ENCODE measurements at regions not wholly inside any gene's neighbourhood (a gene's known extent, or its start where the extent isn't known, plus 50 kb on each side); places are given as distances from the start of the nearest gene placed in this dataset.
"Not testable (repeated sequence)": the region's sequence is repeated elsewhere in the genome, so short reads cannot be mapped to it uniquely, and the experiment has no call there.

DNA sequence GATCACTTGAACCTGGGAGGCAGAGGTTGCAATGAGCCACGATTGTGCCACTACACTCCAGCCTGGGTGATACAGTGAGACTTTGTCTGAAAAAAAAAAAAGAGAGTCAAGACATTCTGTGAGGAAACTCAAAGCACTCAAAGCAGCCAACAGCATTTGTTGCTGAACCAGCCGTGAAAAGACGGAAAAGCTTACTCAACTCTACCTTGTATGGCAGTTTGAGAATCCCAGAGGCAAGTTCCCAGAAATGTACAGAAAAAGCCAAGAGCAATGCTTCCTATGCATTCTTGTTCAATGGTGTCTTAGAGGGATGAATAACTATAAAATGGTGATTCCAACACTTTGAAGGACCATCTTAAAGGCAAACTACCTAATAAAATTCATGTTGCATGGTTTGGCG is 170.2 kb downstream of the HSD17B3 start:
- no peak for DNase-seq (ENCODE audit: low read depth in 2 of 2)

DNA sequence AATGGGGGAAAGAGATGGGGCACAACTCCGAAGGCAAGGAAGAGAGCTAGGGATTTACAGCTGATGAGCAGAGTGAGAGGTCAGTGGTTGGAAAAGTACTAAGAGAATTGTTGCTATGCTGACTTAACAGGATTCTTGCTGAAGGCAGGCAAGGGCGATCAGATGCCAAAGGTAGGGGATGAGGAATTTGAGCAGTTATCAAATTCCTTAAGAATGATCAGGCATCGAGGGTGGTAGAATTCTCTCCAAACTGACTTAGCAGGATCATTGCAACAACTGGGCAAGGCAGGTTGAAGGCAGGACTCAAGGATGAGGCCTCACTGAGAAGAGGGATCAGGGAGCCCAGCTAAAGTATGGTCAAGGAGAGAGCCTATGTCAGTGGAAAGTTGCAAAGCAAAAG is 171.0 kb downstream of the HSD17B3 start:
- no peak for DNase-seq (ENCODE audit: low read depth in 2 of 2)

DNA sequence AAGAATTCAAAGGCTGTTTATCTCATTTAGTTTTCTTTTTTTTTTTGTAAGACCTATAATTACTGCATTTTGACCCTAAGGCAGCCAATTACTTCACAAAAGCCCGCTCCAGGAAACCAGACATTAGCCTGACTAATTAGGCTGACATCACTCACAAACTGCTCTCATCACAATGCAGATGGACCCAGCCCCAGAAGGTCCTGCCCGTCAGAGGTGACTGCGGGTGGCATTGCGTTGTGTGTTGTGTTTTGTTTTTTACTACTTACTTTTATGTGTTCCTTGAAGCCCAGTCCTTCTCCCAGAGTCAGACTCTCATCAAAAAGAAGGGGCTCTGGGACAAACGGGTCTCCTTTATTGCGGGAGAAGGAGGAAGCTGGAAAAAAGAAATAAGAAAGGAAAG is 172.2 kb downstream of the HSD17B3 start:
- no peak for DNase-seq (ENCODE audit: low read depth in 2 of 2)

DNA sequence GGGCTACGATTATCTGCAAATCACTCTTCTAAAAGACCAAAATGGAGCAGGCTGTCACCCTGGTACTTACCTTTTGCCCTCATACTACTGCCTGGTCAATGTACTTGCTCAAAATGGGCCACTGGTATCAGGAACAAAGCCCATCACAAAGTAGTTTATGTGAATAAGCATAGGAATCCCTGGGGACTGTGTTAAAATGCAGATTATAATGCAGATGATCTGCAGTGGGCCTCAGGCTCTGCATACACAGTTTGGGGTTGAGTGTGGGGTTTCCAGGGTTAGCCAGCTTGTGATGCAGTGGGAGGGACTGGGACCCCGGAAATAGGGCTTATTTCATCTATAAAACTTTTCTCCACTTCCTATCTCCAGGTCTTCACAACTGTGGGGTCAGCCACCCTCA is 173.1 kb downstream of the HSD17B3 start:
- no peak for DNase-seq (ENCODE audit: low read depth in 2 of 2)

DNA sequence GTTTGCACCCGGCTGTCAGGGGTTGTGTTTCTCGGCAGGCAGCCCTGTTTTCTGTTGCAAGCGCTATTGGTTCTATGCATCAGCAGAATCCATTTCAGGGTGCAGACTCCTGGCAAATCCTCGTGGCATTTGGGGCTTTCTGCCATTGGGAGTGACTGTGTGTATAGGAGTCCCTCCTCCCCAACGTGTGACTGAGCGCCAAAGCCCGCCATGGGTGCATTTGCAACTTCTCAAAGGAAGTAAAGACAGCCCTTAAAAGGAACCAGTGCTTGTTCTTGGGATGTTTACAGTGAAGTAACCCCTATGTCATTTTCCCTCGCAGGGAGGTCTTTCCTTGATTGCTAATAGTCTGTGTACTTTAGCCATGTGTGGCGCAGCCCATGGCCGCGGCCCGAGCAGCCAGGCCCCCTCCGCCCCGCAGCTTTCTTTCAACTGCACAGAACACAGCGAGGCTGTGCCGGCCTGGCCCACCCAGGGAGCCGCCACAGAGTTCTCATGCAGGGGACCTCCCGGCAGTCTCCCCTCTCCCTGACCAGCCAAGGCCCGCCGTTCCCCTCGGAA is 175.6 kb downstream of the HSD17B3 start:
- DNase-seq (ENCODE audit: low read depth in 2 of 2): no peak

DNA sequence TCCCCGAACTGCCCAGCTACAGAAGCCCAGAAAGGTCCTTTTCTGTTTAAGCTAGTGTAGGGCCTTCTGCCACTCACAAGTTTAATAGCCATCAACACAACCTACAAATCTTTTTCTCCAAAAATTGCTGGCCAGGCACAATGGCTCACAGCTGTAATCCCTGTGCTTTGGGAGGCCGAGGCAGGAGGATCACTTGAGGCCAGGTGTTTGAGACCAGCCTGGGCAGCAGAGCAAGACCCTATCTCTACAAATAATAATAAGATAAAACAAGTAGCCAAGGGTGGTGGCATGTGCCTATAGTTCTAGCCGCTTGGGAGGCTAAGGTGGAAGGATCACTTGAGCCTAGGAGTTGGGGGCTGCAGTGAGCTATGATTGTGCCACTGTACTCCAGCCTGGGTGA is 176.4 kb downstream of the HSD17B3 start:
- DNase-seq (ENCODE audit: low read depth in 2 of 2): no peak

DNA sequence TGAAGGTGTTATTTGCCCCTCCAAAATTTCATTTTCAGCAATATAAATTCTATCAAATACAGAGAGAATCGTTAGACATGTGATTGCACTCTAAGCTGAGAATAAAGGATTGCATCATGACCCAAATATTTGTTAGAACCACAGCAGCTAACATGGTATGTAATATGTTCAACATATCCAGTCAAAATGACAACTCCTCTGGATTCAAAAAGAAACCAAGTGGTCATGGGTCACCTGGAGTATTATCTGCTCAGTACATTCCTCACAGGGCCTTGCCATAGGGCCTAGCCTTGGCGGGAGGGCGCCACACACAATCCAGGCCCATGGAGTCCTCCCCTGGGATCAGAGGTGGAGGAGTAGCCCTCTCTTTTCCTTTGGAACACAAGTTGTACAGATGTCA is 179.2 kb downstream of the HSD17B3 start:
- no peak for DNase-seq (ENCODE audit: low read depth in 2 of 2)

DNA sequence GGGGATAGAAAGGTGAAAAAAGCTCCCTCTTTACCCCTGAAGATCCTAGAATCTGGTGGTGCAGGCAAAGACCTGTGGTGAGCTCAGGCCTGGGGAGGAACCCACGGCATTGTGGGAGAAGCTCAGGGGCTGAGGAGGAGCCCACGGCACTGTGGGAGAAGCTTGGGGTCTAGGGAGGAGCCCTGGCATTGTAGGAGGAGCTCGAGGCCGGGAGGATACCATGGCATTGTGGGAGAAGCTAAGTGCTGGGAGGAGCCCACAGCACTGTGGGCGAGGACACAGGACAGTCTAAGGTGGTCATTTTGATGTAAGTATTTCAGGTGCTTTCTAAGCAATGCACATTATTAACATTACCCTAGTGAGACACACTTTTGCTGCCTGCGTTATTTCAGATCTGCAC is 179.7 kb downstream of the HSD17B3 start:
- DNase-seq (ENCODE audit: low read depth in 2 of 2): no peak

DNA sequence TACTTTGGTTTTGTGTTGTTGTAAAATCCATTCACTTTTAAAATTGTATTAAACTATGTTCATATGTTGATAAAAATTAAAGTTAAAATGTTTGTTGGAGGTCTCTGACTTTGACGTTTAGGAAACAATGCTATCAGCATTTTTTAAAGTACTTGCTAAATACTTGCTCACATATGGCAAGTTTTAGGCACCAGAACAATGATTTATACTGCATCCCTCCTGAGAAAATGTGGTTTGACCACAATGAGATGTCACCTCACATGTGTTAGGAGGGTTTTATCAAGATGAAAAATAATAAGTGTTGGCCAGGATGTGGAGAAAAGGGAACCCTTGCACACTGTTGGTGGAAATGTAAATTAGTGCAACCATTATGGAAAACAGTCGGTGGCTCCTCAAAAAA is 180.8 kb downstream of the HSD17B3 start:
- no peak for DNase-seq (ENCODE audit: low read depth in 2 of 2)

DNA sequence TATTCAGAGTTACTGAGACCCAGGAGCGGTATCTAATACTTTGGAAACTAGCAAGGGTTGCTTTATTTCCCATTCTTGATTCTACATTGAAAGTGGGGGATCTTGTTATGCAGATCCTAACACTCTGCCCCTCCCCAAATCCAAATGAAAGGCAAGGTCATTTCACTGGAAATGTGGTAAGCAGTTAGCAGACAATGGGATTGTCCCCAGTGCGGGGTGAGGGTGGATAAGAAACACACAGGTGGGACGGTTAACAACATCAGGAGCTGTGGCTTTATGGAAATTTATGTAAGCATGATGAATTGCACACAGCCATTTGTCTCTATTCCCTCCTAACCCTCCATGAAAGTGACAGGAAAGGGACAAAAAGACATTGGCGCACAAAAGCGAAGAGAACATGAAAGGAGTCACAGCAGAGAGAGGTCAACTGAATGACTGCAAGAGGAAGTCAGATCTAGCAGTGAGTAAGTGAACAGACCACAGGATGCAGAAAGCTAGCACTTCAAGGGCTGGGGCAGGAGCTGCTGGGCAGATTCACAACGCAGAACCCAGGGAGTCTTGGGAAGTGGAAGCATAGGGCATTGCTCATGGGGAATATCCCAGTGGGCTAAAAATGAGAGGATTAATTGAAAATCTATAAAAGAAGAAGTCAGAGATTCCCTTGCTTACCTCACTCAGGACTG is 184.4 kb downstream of the HSD17B3 start:
- DNase-seq (ENCODE audit: low read depth in 2 of 2): no peak

DNA sequence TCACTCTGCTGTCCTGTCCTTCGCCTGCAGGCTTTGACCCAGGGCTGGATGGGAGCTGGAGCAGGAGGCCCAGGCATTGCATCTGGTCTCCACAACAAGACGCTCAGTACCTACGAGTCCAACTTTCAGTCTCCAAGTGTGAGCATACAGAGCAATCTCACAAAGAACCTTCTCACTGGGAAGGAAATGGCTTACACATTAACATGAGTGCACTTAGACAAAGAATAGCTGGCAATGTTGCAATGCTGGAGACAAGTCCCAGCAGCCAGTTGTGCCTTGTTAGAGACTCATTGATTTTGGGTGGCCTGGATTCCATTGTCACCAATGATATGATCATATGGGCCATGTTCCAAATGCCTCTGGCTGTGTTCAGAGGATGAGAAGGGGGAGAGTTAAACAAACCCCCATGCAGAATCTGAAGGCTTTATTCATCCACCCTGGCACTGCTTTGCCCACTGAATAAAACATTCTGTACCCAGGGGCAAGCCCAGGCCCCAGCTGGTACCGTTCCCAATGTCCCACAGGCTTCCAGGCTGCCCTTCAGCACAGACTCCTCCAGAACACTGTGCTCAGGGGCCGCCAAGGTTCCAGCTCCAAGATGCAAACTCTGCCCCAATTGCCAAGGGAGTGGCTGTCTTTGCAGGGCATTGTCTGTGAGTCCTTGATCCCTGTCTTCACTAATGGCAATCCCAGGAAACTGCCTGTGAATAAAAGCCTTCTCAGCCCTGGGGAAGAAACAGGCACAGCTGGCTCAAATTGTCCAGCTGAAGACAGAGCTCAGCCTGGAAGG is 185.5 kb downstream of the HSD17B3 start:
- DNase-seq (ENCODE audit: low read depth in 2 of 2): no peak

DNA sequence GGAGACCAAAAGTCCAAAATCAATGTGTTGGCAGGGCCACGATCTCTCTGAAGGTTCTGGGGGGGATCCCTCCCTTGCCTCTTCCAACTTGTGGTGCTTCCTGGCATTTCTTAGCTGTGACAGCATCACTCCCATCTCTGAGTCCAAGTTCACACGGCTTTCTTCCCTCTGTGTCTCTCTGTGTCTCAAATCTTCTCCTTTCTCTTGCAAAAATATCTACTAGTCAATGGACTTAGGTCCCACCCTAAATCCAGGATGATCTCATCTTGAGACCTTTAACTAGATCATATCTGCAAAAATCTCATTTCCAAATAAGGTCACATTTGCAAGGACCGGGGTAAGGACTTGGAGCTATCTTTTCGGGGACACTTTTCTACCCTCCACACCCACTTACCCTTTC is 186.1 kb downstream of the HSD17B3 start:
- DNase-seq (ENCODE audit: low read depth in 2 of 2): no peak

DNA sequence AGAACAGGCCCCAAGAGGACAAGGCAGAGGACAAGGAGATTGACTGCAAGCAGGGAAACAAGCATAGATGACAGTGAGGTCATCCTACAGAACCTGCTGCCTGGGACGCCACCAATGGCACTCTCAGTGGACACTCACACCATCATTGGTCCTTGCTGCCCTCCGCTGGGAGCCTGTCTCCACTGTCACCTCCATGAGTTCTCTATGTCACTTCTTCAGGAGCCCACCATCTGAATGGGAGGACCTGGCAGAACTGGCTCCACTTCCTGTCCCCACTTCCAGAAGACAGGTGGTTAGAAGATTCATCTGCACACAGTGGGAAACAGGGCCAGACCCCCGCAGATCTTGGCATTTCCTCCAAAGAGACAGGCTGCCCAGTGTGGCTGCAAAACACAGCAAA is 188.9 kb downstream of the HSD17B3 start:
- DNase-seq (ENCODE audit: low read depth in 2 of 2): no peak

DNA sequence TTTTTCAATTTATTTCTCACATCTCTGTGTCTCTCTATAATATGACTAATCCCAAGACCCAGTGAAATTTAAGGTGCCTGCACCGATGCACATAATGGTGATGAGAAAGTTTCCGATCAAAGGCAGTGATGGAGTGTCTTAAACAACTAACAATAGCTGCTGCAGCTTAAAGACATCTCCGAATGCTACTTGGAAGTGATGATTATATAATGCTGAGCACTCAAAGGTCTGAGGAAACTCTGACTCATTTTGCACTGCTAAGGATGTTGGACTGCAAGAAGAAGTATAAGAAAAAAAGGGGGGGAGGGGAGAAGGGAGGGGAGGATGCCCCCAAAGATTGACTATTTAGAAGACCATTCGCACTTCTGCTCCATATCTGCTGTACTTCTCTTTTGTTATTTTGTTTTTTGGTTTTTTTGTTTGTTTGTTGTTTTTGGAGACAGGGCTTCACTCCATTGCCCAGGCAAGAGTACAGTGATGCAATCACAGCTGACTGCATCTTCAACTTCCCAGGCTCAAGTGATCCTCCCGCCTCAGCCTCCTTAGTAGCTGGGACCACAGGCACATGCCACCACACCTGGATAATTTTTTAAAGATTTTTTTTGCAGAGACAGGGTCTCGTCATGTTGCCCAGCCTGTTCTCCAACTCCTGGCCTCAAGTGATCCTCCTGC is 192.2 kb downstream of the HSD17B3 start:
- no peak for DNase-seq (ENCODE audit: low read depth in 2 of 2)

DNA sequence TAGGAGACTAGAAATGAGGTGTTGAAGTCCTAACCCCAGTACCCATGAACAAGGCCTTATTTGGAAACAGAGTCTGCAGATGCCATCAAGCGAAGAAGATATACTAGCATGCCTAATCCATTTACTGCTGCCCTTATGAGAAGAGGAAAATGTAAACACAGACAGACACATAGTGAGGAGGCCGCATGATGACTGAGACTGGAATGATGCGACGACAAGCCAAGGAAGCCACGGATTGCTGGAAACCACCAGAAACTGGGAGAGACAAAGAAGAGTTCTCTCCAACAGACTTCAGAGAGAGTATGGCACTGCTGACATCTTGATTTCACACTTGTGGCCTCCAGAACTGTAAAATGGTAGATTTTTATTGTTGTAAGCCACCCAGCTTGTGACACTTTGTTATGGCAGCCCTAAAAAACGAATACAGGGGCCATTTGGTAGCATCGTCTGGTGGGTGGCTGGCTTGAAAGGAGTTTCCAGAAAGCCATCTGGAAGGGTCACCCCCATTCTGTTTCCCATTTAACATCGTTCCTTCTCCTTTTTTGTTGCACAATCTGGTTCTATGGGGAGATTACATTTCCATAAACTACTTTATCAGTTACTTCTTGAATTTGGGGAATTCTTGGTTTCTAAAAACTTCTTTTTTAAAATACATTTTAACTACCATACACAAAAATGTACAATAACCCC is 193.1 kb downstream of the HSD17B3 start:
- no peak for DNase-seq (ENCODE audit: low read depth in 2 of 2)

DNA sequence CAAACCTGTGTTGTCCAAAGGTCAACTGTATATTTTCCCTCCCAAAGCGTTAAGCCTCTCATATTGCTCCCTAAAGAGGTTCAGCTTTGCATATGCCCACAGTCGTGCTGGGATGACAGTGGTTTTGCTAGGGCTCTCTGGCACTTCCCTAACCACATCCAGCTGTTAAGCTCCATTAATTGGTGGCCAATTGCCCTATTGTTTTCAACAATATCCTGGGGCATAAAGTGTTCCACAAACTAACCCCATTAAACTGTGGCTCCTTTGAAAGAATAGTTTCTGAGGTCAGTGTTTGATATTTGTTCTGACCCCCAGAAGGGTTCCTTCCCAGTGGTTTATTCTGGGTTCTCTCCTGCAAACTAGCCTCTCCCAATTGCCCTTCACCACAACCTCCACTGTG is 194.5 kb downstream of the HSD17B3 start:
- DNase-seq (ENCODE audit: low read depth in 2 of 2): no peak

DNA sequence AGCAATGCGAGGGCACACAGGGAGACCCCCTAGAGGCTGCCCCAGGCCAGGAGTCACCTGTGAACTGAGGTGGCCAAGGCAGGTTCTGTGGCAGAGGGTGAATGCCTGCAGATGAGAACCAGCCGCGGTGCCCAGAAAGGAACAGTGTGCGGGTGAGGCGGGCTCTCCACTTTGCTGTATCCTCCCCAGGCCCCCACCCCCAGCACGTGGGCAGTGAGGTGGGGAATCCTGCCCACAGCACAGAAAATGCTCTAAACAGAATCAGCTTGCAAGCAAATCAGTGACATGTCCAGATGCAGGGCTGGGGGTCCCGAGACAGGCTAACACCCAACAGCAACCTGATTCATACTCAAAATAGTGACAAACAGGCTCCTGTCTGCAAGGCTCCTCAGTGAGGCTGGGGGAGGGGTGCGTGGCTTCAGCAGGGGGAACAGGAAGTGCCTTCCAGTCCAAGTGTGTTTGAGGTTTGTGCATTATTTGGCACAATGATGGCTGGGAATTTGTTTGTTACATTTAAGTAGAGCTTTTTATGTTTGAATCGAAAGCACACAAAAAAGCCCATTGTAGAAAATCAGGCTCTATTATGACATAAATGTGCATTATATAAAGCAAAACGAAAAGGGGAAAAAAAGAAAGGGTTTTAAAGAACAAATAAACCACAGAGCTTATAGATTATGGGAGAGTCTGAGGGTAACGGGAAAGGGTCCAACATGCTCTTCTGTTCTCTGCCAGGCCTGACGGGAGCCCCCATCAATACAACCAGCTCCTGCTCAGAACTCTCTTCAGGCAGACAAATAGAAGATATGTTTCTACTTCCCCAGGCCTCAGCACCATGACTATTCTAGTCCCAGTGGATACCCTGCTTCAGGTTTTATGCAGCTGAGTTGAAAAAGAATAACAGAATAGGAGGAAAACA is 201.3 kb downstream of the HSD17B3 start:
- no peak for DNase-seq (ENCODE audit: low read depth in 2 of 2)

DNA sequence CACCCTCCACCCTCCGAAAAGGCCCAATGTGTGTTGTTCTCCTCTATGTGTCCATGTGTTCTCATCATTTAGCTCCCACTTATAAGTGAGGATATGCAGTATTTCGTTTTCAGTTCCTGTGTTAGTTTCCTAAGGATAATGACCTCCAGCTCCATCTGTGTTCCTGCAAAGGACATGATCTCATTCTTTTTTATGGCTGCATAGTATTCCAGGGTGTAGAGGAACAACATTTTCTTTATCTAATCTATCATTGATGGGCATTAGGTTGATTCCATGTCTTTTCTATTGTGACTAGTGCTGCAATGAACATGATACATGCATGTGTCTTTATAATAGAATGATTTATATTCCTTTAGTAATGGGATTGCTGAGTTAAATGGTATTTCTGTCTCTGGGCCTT is 211.3 kb downstream of the HSD17B3 start:
- not testable (repeated sequence) for DNase-seq (ENCODE audit: low read depth in 2 of 2)

DNA sequence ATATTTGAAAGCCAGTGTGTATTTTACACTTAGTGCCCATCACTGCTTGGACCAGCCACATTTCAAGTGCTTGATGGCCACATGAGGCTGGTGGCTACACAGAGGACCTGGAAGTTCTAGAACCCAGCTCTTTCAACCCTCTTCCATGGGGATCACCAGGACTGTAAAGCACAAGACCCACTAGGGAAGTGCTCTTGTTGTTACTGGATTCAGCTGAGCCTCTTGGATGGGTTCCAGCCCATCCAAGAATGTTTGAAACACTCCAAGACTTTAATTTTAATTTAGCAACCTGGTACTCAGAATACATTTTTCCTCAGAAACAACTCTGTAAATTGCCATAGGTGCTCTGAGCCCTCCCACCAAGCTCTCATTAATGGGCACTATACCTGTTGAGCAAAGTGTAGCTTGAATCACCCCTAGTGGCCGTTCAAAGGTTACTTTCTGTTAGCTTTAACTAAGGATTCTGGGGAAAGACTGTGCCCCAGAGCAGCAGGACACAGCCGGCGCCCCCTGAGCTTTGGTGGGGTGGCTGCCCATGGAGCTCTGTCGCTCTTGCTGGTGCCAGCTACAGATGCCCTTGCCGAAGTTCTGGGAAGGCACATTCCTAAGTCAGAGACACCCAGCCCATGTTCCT is 212.4 kb downstream of the HSD17B3 start:
- DNase-seq (ENCODE audit: low read depth in 2 of 2): no peak

DNA sequence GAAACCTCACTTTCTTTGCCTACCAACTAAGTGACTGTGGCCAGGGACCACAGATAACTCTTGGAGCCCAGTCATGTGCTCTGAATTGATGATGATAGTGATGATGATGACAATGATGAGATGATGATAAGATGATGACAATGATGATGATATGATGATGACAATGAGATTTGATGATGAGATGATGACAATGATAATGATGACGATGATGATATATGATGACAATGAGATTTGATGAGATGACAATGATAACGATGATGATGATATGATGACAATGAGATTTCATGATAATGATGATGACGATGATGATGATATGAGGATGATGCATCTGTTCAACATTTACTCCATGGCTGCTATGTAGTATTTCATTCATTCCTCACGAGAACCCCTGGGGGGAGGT is 213.0 kb downstream of the ERCC6L2 start:
- no peak for DNase-seq (ENCODE audit: low read depth in 2 of 2)
